ENCODE measurements at regions not wholly inside any gene's neighbourhood (a gene's known extent, or its start where the extent isn't known, plus 50 kb on each side); places are given as distances from the start of the nearest gene placed in this dataset.

DNA sequence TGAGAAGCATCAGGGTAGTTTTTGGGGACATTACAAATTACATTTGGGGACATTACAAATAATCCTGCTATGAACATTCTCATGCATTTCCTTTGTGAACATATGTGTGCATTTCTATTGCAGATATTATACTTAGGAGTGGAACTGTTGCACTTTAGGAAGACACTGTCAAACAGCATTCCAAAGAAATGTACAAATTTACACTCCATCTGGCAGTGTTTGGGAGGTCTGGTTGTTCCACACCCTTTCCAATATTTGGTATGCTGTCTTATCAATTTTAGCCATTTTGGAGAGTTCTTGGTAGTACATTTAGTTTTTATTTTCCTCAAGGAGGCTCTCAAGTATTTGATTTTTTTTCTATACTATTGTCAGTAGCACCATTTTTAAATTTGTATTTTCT is 419.1 kb upstream of the ARHGEF26 start:
- TF ChIP-seq, protein P1, sequence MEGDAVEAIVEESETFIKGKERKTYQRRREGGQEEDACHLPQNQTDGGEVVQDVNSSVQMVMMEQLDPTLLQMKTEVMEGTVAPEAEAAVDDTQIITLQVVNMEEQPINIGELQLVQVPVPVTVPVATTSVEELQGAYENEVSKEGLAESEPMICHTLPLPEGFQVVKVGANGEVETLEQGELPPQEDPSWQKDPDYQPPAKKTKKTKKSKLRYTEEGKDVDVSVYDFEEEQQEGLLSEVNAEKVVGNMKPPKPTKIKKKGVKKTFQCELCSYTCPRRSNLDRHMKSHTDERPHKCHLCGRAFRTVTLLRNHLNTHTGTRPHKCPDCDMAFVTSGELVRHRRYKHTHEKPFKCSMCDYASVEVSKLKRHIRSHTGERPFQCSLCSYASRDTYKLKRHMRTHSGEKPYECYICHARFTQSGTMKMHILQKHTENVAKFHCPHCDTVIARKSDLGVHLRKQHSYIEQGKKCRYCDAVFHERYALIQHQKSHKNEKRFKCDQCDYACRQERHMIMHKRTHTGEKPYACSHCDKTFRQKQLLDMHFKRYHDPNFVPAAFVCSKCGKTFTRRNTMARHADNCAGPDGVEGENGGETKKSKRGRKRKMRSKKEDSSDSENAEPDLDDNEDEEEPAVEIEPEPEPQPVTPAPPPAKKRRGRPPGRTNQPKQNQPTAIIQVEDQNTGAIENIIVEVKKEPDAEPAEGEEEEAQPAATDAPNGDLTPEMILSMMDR (IDR thresholded peaks at IDR 0.05) = no peak
- no peak for TF ChIP-seq POLR2A (IDR thresholded peaks at IDR 0.05)

All from testis (tissue), 2 donors.